ENCODE measurements at regions not wholly inside any gene's neighbourhood (a gene's known extent, or its start where the extent isn't known, plus 50 kb on each side); places are given as distances from the start of the nearest gene placed in this dataset.

DNA sequence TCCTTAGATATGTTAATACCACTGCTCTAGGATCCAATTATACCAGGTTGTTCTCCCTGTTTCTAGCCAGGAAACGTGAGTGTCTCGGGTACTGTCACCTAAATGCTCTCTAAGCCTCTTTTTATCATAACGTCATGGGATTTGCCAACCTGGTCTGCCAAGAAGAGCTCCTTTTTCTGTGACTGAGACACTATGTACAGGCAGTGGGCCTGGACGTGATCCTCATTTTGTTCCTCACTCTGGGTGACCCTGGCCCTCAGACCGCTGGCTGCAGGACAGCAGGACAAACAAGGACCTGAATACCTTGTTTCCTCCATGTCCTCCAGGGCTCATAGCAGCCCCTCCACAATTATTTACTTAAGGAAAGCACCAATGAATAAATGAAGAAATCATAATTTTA lies 69.1 kb downstream of the CD164 start:
- Histone ChIP-seq H3K27ac (ENCODE audit: low read length) (no peak overlapping the region), H3K4me2 (ENCODE audit: low read length) (no peak overlapping the region), H3K4me3 (ENCODE audit: low read length) (no peak overlapping the region), H2AFZ (ENCODE audit: low read depth, low read length) (no peak overlapping the region), H3K27me3 (ENCODE audit: insufficient read depth, low read depth, low read length) (no peaks in the 10 kb centered on the region), H4K20me1 (ENCODE audit: insufficient read depth) (no peaks in the 10 kb centered on the region), H3K36me3 (ENCODE audit: insufficient read depth, low read length) (no peaks in the 10 kb centered on the region), H3F3A (ENCODE audit: insufficient read depth, low read length, poor library complexity, severe bottlenecking) (no peaks in the 10 kb centered on the region), H3K9me2 (ENCODE audit: insufficient read depth, low read length) (no peaks in the 10 kb centered on the region), H3K9ac (ENCODE audit: low read length) (no peak overlapping the region), H3K79me2 (replicated peaks; ENCODE audit: insufficient read depth, low read length) (no peaks in the 10 kb centered on the region), H3K9me3 (ENCODE audit: low read length) (no peaks in the 10 kb centered on the region)
- TF ChIP-seq TAF1 (IDR thresholded peaks at IDR 0.05; ENCODE audit: low read depth): no peak
- TF ChIP-seq, protein P1, sequence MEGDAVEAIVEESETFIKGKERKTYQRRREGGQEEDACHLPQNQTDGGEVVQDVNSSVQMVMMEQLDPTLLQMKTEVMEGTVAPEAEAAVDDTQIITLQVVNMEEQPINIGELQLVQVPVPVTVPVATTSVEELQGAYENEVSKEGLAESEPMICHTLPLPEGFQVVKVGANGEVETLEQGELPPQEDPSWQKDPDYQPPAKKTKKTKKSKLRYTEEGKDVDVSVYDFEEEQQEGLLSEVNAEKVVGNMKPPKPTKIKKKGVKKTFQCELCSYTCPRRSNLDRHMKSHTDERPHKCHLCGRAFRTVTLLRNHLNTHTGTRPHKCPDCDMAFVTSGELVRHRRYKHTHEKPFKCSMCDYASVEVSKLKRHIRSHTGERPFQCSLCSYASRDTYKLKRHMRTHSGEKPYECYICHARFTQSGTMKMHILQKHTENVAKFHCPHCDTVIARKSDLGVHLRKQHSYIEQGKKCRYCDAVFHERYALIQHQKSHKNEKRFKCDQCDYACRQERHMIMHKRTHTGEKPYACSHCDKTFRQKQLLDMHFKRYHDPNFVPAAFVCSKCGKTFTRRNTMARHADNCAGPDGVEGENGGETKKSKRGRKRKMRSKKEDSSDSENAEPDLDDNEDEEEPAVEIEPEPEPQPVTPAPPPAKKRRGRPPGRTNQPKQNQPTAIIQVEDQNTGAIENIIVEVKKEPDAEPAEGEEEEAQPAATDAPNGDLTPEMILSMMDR (IDR thresholded peaks at IDR 0.05; ENCODE audit: poor library complexity, severe bottlenecking): no peak
- TF ChIP-seq SMC3 (conservative IDR thresholded peaks at IDR 0.05; ENCODE audit: poor library complexity): no peak
- TF ChIP-seq EZH2 (IDR thresholded peaks at IDR 0.05; ENCODE audit: borderline replicate concordance, insufficient read depth, low read length, poor library complexity, severe bottlenecking): no peak
- no peak for TF ChIP-seq EP300 (conservative IDR thresholded peaks at IDR 0.05; ENCODE audit: poor library complexity, severe bottlenecking)
- TF ChIP-seq POLR2AphosphoS5 (IDR thresholded peaks at IDR 0.05): no peak
- no peak for TF ChIP-seq RAD21 (conservative IDR thresholded peaks at IDR 0.05)
- TF ChIP-seq, protein P2, sequence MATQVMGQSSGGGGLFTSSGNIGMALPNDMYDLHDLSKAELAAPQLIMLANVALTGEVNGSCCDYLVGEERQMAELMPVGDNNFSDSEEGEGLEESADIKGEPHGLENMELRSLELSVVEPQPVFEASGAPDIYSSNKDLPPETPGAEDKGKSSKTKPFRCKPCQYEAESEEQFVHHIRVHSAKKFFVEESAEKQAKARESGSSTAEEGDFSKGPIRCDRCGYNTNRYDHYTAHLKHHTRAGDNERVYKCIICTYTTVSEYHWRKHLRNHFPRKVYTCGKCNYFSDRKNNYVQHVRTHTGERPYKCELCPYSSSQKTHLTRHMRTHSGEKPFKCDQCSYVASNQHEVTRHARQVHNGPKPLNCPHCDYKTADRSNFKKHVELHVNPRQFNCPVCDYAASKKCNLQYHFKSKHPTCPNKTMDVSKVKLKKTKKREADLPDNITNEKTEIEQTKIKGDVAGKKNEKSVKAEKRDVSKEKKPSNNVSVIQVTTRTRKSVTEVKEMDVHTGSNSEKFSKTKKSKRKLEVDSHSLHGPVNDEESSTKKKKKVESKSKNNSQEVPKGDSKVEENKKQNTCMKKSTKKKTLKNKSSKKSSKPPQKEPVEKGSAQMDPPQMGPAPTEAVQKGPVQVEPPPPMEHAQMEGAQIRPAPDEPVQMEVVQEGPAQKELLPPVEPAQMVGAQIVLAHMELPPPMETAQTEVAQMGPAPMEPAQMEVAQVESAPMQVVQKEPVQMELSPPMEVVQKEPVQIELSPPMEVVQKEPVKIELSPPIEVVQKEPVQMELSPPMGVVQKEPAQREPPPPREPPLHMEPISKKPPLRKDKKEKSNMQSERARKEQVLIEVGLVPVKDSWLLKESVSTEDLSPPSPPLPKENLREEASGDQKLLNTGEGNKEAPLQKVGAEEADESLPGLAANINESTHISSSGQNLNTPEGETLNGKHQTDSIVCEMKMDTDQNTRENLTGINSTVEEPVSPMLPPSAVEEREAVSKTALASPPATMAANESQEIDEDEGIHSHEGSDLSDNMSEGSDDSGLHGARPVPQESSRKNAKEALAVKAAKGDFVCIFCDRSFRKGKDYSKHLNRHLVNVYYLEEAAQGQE (IDR thresholded peaks at IDR 0.05; ENCODE audit: borderline replicate concordance): no peak
- TF ChIP-seq MXI1 (conservative IDR thresholded peaks at IDR 0.05; ENCODE audit: poor library complexity, severe bottlenecking): no peak

DNA sequence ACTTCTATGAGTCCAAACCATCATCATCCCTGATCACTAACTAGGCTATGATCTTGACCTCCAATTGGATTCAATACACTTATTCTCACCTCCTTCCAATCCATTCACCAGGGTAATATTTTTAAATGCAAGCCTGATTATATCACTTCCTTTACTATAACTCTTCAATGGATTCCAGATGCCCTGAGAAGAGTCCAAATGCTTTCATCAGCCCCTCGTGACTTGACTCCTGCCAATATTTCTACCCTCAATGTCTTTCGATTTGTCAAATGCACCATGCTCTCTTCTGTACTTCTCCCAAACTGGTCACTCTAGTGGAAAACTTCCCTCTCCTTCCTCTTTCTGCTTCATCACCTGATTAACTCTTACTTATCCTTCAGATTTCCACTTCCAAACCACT lies 70.8 kb downstream of the CD164 start:
- TF ChIP-seq EP300 (conservative IDR thresholded peaks at IDR 0.05; ENCODE audit: poor library complexity, severe bottlenecking) (no peak), MXI1 (conservative IDR thresholded peaks at IDR 0.05; ENCODE audit: poor library complexity, severe bottlenecking) (no peak), RAD21 (conservative IDR thresholded peaks at IDR 0.05) (no peak)
- TF ChIP-seq, protein P2 (IDR thresholded peaks at IDR 0.05; ENCODE audit: borderline replicate concordance): no peak
- Histone ChIP-seq H2AFZ (ENCODE audit: low read depth, low read length) (no peak overlapping the region), H3K4me3 (ENCODE audit: low read length) (no peak overlapping the region), H3F3A (ENCODE audit: insufficient read depth, low read length, poor library complexity, severe bottlenecking) (no peaks in the 10 kb centered on the region), H3K27me3 (ENCODE audit: insufficient read depth, low read depth, low read length) (no peaks in the 10 kb centered on the region), H3K27ac (ENCODE audit: low read length) (no peak overlapping the region), H3K9ac (ENCODE audit: low read length) (no peak overlapping the region), H3K9me2 (ENCODE audit: insufficient read depth, low read length) (no peaks in the 10 kb centered on the region), H3K4me2 (ENCODE audit: low read length) (no peak overlapping the region), H3K9me3 (ENCODE audit: low read length) (no peaks in the 10 kb centered on the region), H3K79me2 (replicated peaks; ENCODE audit: insufficient read depth, low read length) (no peaks in the 10 kb centered on the region), H3K36me3 (ENCODE audit: insufficient read depth, low read length) (no peaks in the 10 kb centered on the region), H4K20me1 (ENCODE audit: insufficient read depth) (no peaks in the 10 kb centered on the region)

Data from neural cell (in vitro differentiated cells).